ENCODE measurements at regions not wholly inside any gene's neighbourhood (a gene's known extent, or its start where the extent isn't known, plus 50 kb on each side); places are given as distances from the start of the nearest gene placed in this dataset.
"Not testable (repeated sequence)": the region's sequence is repeated elsewhere in the genome, so short reads cannot be mapped to it uniquely, and the experiment has no call there.

DNA sequence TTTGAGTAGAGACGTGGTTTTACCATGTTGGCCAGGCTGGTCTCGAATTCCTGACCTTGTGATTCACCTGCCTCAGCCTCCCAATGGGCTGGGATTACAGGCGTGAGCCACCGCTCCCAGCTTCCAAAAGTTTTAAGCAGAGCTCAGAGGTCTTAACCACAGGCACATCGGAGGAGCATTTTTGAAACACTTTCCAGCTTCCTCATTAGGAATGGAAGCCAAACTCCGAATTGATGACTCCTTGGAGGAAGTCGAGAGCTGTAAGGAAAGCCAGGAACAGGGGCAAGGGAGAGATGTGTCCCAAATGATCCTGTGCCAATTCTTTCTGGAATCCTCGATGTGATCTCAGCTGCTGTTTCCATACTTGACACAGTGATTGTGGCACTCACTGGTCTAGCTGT is 56.2 kb upstream of the CCZ1B start:
- not testable (repeated sequence) for H3K27me3 Mint-ChIP-seq; H3K9me3 Mint-ChIP-seq; H3K27ac Mint-ChIP-seq; ATAC-seq; DNase-seq; H3K4me1 Mint-ChIP-seq; H3K36me3 Mint-ChIP-seq (ENCODE audit: low read depth); H3K4me3 Mint-ChIP-seq

DNA sequence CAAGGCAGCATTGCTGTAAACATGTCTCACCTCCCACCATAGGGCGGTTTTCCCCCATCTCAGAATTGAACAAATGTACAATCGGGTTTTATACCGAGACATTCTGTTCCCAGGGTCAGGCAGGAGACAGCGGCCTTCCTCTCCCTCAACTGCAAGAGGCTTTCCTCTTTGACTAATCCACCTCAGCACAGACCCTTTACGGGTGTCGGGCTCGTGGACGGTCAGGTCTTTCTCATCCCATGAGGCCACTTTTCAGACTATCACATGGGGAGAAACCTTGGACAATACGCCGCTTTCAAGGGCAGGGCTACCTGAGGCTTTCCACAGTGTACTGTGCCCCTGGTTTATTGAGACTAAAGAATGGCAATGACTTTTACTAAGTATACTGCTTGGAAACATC is 57.7 kb upstream of the CCZ1B start:
- DNase-seq, H3K4me1 Mint-ChIP-seq, H3K27me3 Mint-ChIP-seq: not testable (repeated sequence)

GRCh38 chr7:6886198-6886597 is 60.1 kb upstream of the CCZ1B start:
- Mint-ChIP-seq H3K27me3 (peaks cover 3% of the 10 kb centered on the region), H3K4me1 (no peaks in the 10 kb centered on the region), H3K36me3 (ENCODE audit: low read depth) (no peaks in the 10 kb centered on the region), H3K27ac (no peak overlapping the region), H3K9me3 (no peaks in the 10 kb centered on the region), H3K4me3 (no peak overlapping the region)
- DNase-seq, result no peak
- ATAC-seq, result no peak

More for the DNA sequence above, 57.7 kb upstream of the CCZ1B start:
- H3K9me3 Mint-ChIP-seq; H3K4me3 Mint-ChIP-seq; ATAC-seq; H3K27ac Mint-ChIP-seq; H3K36me3 Mint-ChIP-seq (ENCODE audit: low read depth): not testable (repeated sequence)

- not testable (repeated sequence) for DNase-seq; ATAC-seq; H3K9me3 Mint-ChIP-seq; H3K4me1 Mint-ChIP-seq; H3K4me3 Mint-ChIP-seq; H3K36me3 Mint-ChIP-seq (ENCODE audit: low read depth); H3K27ac Mint-ChIP-seq; H3K27me3 Mint-ChIP-seq
Measured at GRCh38 chr7:6888267-6889045, 62.4 kb upstream of the CCZ1B start.

DNA sequence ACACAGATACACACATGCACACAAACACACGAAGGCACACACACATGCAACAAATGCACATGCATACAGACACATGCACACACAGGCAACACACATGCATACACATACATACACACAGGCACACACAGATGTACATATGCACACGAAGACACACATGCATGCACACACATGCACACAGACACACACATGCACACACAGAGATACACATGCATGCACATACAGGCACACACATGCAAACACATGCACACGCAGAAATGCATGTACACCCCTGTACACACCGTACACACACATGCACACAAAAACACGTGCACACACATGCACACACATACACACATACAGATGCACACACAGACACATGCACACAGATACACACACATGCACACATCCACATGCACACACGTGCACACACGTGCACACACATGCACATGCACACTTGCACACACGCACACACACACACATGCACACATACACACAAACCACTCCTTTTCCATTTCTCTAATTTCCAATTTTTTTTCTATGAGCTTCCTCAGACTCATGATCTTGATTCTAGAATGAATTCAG is 63.3 kb upstream of the CCZ1B start:
- Mint-ChIP-seq H3K4me3 (no peak overlapping the region), H3K4me1 (no peaks in the 10 kb centered on the region), H3K36me3 (ENCODE audit: low read depth) (no peaks in the 10 kb centered on the region), H3K27me3 (no peaks in the 10 kb centered on the region), H3K27ac (no peak overlapping the region), H3K9me3 (no peaks in the 10 kb centered on the region)
- DNase-seq (no peak), ATAC-seq (no peak)

DNA sequence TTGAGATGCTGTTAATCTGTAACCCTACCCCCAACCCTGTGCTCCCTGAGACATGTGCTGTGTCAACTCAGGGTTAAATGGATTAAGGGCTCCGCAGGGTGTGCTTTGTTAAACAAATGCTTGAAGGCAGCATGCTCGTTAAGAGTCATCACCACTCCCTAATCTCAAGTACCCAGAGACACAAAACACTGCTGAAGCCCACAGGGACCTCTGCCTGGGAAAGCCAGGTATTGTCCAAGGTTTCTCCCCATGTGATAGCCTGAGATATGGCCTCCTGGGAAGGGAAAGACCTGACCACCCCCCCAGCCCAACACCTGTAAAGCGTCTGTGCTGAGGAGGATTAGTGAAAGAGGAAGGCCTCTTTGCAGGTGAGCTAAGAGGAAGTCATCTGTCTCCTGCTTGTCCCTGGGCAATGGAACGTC is 76.0 kb upstream of the CCZ1B start:
- not testable (repeated sequence) for H3K9me3 Mint-ChIP-seq; H3K27me3 Mint-ChIP-seq; DNase-seq; H3K36me3 Mint-ChIP-seq (ENCODE audit: low read depth); ATAC-seq; H3K4me1 Mint-ChIP-seq; H3K4me3 Mint-ChIP-seq; H3K27ac Mint-ChIP-seq

DNA sequence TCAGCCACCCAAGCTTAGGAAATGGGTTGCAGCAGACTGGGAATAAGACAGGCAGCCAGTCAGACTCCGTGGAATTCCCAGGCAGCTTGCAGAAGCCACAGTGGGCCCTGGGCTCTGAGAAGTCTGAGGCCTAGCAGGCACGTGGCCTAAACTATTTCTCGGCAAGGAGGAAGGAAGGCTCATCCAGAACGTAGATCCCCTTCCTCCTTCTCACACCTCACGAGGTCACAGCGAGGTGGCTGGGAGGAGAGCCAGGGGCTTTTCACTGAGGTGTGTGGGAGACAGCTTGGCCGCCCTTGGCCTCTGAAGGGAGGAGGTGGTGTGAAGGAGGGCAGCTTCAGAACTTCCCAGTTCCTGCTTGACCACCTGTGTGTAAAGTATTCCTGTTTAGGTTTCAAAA is 77.2 kb upstream of the CCZ1B start:
- not testable (repeated sequence) for H3K36me3 Mint-ChIP-seq (ENCODE audit: low read depth); H3K9me3 Mint-ChIP-seq; H3K27me3 Mint-ChIP-seq; H3K27ac Mint-ChIP-seq; DNase-seq; ATAC-seq; H3K4me3 Mint-ChIP-seq; H3K4me1 Mint-ChIP-seq

- DNase-seq; H3K4me1 Mint-ChIP-seq; H3K27ac Mint-ChIP-seq; H3K27me3 Mint-ChIP-seq; H3K36me3 Mint-ChIP-seq (ENCODE audit: low read depth); ATAC-seq; H3K4me3 Mint-ChIP-seq; H3K9me3 Mint-ChIP-seq: not testable (repeated sequence)
Measured at GRCh38 chr7:6903792-6904191, 77.7 kb upstream of the CCZ1B start.

DNA sequence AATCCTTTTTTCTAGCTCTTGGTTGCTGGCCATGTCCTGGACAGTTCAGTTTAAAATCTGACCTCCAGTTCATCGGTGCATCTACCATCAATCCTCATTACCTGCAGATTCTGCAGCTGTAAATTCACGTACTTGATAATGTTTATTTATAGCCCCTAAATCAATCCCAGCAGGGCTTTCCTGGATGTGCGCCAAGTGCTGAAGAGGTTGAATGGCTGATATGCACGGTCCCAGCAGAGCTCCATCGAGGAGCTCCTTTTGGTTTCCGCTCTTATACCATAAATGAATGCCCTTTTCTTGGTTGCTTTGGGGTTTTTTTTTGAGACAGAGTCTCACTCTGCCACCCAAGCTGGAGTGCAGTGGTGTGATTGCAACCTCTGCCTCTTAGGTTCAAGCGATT is 91.2 kb upstream of the CCZ1B start:
- ATAC-seq (no peak), DNase-seq (no peak)
- peaks cover 3% of the 10 kb centered on the region for H3K27me3 Mint-ChIP-seq
- no peak overlapping the region for H3K4me3 Mint-ChIP-seq
- no peak overlapping the region for H3K27ac Mint-ChIP-seq
- no peaks in the 10 kb centered on the region for H3K4me1 Mint-ChIP-seq
- no peaks in the 10 kb centered on the region for H3K9me3 Mint-ChIP-seq
- no peaks in the 10 kb centered on the region for H3K36me3 Mint-ChIP-seq (ENCODE audit: low read depth)

DNA sequence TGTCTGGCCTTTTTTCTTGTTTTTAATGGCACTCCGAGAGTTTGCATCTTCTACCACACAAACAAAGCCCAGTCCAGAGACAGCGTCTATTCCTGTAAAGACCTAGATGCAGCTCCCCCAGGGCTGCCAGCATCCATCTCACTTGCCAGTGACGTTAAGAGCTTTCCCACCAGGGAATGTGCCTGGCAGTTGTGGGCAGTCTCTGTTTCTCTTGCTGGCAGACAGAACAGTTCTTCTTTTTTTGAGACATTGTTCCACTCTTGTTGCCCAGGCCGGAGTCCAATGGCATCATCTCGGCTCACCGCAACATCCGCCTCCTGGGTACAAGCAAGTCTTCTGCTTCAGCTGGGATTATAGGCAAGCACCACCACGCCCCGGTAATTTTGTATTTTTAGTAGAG is 93.1 kb upstream of the CCZ1B start:
- not testable (repeated sequence) for DNase-seq; ATAC-seq; H3K9me3 Mint-ChIP-seq; H3K27me3 Mint-ChIP-seq; H3K4me1 Mint-ChIP-seq; H3K36me3 Mint-ChIP-seq (ENCODE audit: low read depth); H3K4me3 Mint-ChIP-seq; H3K27ac Mint-ChIP-seq

GRCh38 chr7:6924523-6924922 is 98.4 kb upstream of the CCZ1B start:
- H3K9me3 Mint-ChIP-seq; H3K27me3 Mint-ChIP-seq; H3K4me1 Mint-ChIP-seq; ATAC-seq; DNase-seq; H3K27ac Mint-ChIP-seq; H3K4me3 Mint-ChIP-seq; H3K36me3 Mint-ChIP-seq (ENCODE audit: low read depth): not testable (repeated sequence)

- not testable (repeated sequence) for DNase-seq; H3K4me1 Mint-ChIP-seq; H3K36me3 Mint-ChIP-seq (ENCODE audit: low read depth); H3K4me3 Mint-ChIP-seq; H3K27me3 Mint-ChIP-seq; H3K9me3 Mint-ChIP-seq; ATAC-seq; H3K27ac Mint-ChIP-seq
Measured at GRCh38 chr7:6926193-6927174, 100.4 kb upstream of the CCZ1B start.

DNA sequence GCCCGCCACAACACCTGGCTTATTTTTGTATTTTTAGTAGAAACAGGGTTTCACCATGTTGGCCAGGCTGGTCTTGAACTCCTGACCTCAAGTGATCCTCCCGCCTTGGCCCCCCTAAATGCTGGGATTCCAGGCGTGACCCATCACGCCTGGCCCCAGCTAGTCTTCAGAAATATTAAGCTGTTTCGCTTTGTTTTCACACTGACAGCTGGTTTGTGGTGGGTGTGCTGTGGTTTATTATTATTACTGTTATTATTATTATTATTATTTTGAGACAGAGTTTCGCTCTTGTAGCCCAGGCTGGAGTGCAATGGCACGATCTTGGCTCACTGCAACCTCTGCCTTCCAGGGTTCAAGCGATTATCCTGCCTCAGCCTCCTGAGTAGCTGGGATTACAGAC is 101.6 kb upstream of the CCZ1B start:
- DNase-seq; H3K4me1 Mint-ChIP-seq; H3K36me3 Mint-ChIP-seq (ENCODE audit: low read depth); H3K9me3 Mint-ChIP-seq; H3K27me3 Mint-ChIP-seq; H3K4me3 Mint-ChIP-seq; ATAC-seq; H3K27ac Mint-ChIP-seq: not testable (repeated sequence)

GRCh38 chr7:6929588-6929987 is 103.5 kb upstream of the CCZ1B start:
- not testable (repeated sequence) for H3K36me3 Mint-ChIP-seq (ENCODE audit: low read depth); H3K27me3 Mint-ChIP-seq; DNase-seq; H3K9me3 Mint-ChIP-seq; H3K27ac Mint-ChIP-seq; ATAC-seq; H3K4me1 Mint-ChIP-seq; H3K4me3 Mint-ChIP-seq
